Activated CD4-positive, alpha-beta T cell treated with anti-CD3 and anti-CD28 coated beads, Interleukin-10, Interleukin-2, amounts not matched to agents 100 ng/mL and 50 ng/mL, durations not matched to agents 16 hours and 8 hours (primary cell): ENCODE measurements at regions not wholly inside any gene's neighbourhood (a gene's known extent, or its start where the extent isn't known, plus 50 kb on each side); places are given as distances from the start of the nearest gene placed in this dataset.

ENCODE experiments used
- DNase-seq: peaks from one replicate; pipeline ENCODE4 v3.0.0-alpha.2; 2020

DNA sequence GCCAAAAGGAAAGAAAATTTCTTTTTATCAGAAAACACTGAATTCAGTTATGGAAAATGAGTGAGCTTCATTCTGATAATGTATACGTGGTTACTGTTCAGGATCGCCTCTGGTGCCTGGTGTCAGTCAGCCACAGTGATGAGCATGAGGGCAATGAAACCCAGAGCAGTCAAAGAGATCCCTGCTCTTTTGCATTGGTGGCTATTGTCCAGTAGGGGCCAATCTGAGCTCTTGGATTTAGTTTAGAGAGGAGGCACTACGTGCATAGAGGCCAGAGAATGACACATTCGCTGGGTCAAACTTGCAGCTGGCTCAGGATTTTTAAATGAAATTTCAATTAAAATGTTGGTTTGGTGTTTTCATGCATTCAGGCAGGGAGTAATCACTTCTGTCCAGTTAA lies 522.9 kb downstream of the TMEM182 start:
- no peak for DNase-seq

DNA sequence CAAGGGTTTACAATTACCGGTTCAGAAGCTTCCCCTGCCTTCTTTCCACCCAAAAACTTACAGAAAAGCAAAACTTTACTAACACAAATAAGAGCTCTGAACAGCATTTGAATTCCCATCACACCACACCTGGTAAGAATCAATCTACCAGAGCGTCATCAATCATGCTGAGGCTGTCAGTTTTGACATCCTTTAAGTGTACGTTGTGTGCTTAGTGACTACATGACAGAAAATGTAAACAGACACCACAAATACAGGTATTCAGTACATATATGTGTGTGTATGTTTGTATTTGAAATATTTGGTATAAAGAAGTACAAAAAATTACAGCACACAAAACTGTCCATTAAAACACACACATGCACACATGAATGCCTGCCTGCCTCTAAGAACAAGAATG lies 523.5 kb downstream of the TMEM182 start:
- DNase-seq = no peak

DNA sequence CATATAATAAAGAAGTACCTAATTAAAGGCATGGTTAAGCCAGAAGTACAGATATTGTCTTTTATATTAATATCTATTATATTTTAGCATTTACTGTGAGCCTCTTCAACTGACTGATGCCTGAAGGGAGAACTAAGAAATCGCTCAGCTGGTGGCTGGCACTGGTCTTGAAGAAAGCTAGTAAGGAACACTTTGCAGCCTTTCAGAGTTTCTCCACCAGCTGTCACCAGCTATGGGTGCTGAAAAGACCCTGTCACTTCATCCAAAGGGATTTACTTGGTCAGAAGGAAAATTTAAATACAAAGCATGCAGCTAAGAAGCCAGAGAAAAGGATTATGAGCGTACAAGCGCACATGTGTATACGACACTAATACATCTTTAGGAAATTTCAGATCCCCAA lies 525.9 kb downstream of the TMEM182 start:
- no peak for DNase-seq

DNA sequence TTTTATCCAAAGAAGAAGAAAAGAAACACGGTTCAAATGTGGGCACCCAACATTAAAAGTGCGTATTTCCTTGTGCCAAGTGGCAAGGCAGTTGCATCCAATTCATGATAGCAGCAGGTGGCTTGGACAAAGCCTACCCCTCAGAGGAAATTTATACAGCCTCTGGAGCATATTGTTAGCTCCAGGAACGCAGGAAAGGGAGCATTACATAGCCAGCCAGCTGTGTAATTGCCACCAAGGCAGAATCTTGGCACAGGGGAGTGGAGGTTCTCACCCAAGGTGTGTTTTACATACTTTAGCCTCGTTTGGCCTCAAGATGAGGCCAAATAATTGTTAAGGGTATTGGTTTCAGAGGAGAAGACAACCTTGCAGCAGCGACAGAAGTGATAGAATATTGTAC lies 526.9 kb downstream of the TMEM182 start:
- DNase-seq = no peak

DNA sequence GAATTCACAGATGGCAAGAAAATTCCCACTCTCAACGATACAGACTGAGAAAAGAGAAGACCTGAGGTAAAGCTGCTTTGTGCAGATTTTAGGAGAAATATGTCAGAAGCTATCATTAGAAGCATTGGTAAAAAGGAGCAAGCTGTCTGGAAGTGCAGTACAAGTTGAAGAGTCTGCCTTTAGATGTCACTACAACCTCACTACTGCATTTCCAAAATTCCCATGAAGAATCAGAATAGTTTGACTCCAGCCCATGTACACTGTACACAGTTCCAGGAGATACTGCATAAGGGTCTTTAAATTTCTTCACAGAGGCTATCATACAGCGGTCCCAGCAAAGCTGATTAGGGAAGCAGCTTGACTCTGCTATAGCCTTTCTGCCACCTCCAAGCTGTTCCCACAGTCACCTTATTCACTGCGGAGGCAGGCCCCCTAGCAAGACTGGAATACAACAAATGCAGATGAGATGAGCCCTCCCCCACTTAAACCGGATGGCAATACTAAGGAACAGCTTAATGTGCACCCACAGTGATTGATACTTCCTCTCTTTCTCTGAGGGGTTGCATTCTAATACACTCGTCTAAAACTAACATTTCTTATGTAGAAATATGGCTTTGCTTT lies 527.4 kb downstream of the TMEM182 start:
- DNase-seq = no peak

DNA sequence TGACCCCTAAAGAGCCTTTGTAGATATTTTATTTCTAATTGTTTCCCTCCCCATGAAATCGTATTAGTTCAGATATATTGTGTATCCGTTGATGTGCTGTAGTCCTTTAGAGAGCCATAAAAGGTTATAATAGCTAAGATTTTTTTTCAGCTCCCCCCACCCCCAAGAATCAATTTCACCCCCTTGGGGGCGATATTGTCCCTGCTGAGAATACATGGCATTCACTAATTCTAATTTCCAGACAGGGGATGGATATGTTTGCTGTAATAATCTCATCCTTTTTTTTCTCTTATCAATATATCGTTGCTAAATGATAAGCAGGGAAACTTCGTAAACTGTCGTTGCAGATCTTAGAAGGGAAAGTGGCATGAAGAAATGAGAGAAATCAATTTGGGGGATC lies 530.7 kb downstream of the TMEM182 start:
- DNase-seq = no peak

DNA sequence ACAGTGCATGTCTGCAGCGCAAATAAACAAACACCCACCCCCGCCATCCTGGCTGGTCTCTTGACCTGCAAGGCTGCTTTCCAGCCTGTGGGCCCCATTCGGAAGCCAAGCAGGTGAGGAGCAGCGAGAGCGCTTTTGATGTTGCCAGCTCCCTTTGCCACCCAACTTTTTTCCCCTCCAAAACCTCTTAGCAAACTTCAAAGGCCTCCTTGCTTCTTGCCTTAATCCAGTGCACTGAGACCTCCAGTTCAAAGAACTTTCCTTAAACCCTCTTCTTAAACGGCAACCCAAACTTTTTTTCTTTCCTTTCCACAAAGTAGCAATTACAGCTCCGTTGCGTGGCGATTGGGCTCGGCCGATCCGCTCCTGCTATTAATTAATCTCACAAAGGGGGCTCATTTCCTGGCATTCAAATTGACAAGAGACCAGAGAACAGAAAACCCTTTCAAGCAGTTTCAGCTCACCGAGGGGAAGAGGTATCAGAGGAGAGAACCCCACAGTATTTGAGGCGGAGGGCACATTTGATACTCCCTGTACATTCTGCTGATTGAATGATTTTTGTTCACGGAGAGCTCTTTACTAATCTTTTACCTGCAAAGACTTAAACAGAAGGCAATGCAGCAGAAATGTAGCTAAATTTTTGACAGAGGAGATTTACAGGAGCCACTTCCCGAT lies 531.4 kb downstream of the TMEM182 start:
- DNase-seq = no peak

DNA sequence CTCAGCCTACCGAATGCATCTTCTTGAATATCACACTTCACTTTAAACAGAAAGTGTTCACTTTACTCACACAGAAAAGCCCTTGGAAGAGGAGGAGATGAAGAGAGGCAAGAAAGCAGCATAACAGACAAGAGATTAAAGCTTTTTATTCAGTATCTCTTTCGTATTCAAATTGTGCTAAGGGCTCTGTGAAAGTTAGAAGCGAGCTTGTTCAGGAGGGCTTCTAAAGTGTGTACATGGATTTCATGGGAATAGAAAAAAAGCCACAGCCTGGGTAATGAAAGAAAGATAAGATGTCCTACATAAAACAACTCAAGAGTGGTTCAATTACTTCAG lies 531.9 kb downstream of the TMEM182 start:
- no peak for DNase-seq

DNA sequence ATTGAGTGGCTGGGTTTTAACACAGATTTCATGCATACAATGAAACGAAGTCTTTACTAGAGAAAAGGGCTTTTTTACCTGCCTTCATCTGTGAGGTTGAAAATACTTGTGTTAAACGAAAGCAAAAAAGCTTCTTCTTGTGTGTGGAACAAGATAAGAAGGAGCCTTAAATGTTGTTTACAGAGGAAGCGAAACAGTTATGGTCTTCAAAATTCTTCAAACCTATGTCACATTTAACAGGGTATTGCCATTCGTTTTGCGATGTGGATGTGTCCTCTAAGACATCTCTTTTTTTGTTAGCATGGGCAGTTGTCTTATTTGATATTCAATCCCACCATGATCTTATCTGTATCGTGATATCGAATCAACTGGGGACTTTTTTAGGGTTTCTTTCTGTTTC lies 532.6 kb downstream of the TMEM182 start:
- DNase-seq = no peak

DNA sequence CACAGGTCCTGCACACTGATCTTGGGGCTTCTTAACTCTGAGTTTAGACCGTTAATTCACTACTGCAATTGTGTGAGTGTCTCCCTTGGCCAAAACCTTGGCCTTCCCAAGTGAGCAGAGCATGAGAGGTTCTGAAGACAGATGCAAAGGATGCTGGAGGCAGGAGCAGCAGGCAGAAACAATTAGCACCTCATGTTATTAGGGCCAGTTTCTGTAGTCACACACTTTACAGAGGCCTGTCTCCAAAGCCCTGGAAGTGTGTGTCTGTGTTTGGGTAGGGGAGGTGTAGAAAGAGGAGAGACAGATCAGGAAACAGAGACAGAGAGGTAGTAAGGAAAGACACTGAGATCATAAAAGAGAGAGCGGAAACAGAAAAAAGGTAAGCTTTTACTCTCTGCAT lies 533.8 kb downstream of the TMEM182 start:
- no peak for DNase-seq

DNA sequence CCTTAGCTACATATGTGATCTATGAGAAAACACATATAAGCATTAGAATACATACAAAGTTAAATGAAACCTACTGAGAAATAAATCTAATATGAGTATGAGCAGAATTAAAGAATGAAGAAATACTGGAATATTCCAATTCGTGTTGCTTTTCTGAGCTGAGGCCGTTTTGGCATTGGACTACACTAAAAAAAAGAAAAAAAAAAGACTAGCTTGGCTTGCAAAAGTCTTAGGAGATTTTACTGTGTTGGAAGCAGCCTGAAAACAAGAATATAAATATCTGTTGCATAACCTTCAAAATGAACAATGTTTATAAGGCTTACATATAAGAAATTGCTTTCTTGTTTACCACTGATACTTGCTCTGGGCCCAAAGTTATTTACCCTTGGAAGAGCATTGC lies 562.8 kb downstream of the TMEM182 start:
- DNase-seq = no peak

DNA sequence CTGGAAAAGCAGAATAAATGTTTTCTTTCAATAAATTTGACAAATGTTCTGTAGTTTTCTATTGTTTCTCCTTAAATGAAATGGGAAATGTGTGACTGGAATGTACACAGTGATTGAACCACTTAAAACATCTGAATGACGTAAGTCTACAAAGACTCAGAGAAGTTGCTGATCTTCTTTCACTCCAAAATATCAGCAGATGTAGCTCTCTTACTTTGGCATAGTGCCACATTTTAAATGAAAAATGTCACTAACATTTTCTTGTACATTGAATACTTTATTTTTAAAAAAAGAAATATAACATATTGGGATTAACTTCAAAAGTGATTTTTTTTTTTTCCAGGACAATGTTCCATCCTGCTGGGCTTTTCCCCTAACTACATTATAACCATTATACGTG lies 565.6 kb downstream of the TMEM182 start:
- no peak for DNase-seq

DNA sequence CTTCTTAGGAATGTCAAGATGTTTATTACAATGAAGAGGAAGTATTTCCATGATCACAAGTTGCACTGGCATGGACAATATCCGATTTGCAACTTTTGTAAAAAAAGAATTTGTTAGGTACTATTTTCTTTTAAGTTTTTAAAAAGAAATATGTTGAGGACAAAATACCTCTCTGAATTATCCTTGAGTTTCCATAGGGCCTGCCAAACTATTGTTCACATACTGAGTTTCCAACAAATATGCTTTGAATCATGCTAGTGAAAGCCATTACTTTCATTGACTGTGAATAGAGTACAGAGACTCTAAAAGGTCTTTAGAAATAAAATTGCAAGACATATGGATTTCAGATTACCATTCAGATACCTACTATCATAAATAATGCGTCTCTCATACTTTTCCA lies 566.1 kb downstream of the TMEM182 start:
- no peak for DNase-seq

DNA sequence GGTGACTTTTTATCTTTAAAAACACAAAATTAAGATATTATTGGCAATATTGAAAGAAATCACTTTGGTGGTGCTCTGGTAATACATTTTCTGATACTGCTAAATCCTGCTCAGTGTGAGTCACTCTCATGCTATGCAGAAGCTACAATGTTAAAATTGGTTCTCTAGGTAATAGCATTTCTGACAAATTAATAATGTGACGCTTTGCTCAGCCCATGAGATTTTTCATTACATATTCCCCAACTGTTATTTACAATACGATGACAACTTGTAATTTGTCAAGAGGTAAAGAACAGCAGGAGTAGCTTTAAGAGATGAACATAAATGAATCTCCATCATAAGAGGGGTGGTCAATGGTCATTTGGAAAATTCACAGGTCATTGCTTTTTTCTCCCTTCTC lies 573.6 kb downstream of the TMEM182 start:
- no peak for DNase-seq

DNA sequence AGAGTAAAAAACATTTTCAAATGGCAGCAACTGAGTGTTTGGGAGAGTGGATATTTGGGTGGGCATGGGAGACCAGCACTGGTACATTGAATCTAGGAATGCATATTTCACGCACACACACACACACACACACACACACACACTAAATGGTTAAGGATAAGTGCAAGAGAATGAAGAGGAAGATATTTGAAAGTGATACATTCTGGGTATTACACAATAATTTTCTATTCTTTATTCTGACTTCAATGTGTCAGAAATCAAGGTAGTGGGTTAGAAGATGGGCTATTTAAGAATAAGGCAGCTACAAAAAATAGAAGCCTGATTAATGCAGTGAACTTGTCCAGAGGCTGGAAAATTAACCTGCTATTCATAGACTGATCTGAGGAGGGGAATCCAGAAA lies 577.0 kb downstream of the TMEM182 start:
- DNase-seq = no peak

DNA sequence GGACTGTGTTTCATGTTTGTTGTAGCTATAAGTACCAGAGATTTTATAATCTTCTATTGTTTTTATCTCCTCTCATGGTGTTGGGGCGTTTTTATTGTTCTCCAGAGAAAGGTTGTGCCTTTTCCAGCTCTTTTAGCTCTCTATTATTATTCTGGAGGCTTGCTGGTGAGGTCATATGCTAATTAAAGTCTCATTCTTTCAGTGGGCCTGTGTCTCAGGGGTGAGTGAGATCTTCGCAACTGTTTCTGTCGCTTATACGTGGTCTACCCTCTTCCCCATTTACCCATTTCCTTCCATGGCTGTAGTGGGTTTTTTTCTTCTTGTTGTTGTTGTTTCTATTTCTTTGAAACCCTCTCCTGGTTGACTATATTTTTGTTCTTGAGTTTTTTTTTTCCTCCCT lies 584.9 kb downstream of the TMEM182 start:
- no peak for DNase-seq

DNA sequence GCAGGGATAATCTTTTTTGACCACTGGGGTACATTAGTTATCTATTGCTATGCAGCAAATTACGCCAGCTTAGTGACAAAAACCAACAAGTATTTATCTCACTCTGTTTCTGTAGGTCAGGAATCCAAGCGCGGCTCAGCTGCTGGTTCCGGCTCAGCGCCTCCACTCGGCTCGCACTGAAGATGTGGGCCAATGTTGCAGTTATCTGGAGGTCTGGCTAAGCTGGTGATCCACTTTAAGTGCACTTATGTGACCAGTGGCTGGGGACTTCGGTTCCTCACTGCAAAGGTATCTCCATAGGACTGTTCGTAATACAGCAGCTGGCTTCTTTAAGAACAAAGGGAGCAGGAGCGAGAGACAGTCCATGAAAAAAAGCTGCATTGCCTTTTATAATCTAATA lies 591.9 kb downstream of the TMEM182 start:
- DNase-seq = no peak

DNA sequence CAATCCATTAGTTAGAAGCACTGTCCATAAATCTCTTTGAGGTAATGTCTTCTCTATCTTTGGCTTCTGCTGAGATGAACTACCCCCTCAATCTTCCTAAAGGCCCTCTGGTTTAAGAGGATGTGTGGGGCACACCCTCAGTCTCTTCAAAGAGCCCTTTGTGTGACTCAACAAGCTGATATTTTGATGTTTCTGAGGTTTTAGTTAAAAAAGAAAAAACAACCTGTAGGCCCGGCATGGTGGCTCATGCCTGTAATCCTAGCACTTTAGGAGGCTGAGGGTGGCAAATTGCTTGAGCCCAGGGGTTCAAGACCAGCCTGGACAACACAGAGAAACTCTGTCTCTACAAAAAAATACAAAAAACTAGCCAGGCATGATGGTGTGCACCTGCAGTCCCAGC lies 593.5 kb downstream of the TMEM182 start:
- no peak for DNase-seq

DNA sequence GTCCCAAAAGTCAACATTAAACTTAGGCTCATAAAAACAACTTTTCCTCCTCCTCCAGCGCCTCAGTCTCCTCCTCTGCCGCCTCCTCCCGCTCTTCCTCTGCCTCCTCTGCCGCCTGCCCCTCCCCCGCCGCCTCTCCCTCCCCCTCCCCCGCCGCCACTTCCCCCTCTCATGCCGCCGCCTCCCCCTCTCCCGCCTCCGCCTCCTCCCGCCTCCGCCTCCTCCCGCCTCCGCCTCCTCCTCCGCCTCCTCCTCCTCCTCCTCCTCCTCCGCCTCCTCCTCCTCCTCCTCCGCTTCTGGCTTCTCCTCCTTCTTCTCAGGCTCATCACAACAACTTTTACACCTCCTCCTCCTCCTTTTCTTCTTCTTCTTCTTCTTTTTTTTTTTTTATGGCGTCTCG lies 599.9 kb downstream of the TMEM182 start:
- no peak for DNase-seq

DNA sequence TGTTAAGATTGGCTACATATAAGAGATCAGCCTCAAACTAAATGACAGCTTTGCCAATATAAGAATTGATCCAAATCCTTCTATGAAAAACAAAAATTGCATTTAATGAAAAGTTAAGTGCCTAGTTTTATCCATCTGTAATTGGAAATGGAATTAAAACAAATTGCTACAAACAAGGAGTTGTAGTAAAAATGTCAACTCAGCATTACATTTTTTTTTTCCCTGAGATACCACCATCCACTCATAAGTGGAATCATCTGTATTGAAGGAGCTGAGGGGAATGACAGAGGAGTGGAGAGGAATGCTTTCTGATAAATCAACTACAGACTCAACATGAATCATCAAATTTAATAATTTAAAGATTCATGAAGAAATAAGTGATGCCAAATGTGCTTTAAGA lies 601.8 kb downstream of the TMEM182 start:
- no peak for DNase-seq

DNA sequence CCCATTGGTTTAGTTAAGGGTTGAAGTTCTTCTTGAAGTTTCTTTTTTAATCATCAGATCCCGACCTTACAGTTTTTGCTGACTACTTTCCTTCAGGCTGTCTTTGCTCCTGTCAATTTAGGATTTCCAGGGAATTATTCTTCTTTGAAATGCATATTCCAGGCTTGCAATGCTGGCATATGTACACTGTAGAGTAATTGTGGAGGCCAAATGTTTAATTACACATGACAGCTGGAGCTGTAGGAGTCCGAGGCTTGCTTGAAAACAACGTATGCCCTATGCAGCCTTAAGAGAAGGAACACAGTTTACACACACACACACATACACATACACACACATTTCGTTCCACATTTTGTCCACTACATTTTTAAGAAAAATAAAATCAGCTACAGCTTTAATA lies 602.3 kb downstream of the TMEM182 start:
- no peak for DNase-seq

DNA sequence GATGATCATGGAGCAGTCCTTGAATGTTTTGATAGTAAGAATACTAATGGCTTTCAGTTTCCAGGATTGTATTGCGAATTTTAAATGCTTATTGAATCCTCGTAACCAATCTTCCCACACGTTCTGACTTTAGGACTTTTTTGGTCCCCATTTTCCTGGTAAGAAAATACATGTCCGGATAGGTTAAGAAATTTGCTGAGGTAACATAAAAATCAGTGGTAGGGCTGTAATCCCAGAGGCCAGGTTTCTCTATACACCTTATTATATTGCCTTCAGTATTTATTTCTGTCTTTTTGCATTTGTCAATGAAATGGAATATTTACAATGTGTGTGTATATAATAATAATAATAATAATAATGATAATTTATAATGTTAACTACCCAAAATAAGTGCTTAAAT lies 603.2 kb downstream of the TMEM182 start:
- DNase-seq = no peak

DNA sequence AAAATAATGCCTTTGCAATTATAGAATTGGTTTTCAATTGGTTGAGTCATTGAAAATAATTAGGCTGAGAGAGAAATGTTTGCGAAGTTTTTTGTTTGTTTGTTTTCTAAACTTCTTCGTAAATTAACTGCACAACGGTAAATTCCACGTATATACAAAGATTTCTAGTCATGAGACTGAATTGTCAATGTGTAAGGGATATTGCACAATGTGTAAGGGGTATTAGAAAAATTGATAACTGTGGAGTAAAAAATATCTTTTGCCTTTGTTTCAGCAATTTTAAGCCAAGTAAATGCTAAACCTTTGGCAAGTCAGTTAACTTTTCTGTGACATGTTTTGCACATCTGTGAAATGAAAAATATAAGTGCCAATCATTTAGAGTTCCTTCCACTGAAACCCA lies 606.0 kb downstream of the TMEM182 start:
- DNase-seq = no peak

DNA sequence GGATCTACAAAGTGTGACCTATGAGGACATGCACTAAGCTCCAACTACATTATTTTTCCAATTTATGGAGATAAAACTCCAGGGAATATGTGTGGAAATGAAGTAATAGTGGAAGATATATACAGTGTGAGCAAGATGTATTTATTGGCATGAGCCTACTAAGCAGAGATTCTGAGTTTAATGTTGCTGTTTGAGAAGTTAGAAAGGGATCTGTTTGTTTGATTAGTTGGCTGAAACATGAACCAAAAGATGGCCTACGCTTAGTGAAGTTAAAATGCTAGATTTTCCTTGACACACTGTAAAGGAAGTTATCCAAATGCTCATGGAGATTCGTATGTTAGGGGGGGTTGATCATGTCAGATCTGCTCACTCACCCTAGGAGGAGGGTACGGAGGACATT lies 621.7 kb downstream of the TMEM182 start:
- no peak for DNase-seq

DNA sequence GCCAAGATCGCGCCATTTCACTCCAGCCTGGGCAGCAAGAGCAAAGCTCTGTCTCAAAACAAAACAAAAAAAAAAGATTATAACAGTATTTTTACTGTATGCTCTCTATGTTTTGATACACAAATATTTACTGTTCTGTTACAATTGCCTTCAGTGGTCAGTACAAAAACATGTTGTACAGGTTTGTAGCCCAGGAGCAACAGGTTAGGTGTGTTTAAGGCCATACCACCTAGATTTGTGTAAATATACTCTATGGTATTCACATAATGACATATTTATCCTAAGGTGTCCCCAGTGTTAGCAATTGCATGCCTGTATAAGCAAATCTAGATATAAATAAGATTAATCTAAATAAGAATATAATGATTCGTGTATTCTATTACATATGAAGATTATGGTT lies 625.0 kb downstream of the TMEM182 start:
- no peak for DNase-seq

DNA sequence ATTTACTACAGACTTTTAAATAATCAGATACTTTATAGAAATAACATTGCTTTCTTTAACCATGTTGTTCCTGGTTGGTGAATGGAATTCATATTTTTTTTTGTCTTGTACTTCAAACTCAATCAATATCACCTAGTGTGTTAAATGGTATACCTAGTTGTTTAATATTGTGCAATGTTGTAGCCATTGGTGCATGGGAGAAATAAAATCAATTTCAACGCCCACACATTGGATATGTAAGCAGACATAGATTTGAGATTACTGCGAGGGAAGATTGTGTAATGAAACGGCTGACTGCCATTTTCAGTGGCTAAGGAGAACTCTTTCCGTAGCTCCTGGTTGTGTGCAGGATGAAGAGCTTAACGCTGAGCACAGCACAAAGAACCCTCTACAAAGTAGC lies 626.1 kb downstream of the TMEM182 start:
- DNase-seq = no peak
